ENCODE measurements at regions not wholly inside any gene's neighbourhood (a gene's known extent, or its start where the extent isn't known, plus 50 kb on each side); places are given as distances from the start of the nearest gene placed in this dataset.

GRCh38 chr2:138298900-138299299 is 202.7 kb upstream of the SPOPL start:
- Histone ChIP-seq H3K9me3 (replicated peaks in 1 of 3) (no peaks in the 10 kb centered on the region), H3K4me3 (no peak overlapping the region), H3K27me3 (no peaks in the 10 kb centered on the region), H3K4me1 (replicated peaks in 1 of 2) (no peaks in the 10 kb centered on the region), H3K36me3 (replicated peaks in 1 of 2) (no peaks in the 10 kb centered on the region), H3K27ac (no peak overlapping the region)
- TF ChIP-seq POLR2A (IDR thresholded peaks at IDR 0.05): no peak
- TF ChIP-seq, protein P1, sequence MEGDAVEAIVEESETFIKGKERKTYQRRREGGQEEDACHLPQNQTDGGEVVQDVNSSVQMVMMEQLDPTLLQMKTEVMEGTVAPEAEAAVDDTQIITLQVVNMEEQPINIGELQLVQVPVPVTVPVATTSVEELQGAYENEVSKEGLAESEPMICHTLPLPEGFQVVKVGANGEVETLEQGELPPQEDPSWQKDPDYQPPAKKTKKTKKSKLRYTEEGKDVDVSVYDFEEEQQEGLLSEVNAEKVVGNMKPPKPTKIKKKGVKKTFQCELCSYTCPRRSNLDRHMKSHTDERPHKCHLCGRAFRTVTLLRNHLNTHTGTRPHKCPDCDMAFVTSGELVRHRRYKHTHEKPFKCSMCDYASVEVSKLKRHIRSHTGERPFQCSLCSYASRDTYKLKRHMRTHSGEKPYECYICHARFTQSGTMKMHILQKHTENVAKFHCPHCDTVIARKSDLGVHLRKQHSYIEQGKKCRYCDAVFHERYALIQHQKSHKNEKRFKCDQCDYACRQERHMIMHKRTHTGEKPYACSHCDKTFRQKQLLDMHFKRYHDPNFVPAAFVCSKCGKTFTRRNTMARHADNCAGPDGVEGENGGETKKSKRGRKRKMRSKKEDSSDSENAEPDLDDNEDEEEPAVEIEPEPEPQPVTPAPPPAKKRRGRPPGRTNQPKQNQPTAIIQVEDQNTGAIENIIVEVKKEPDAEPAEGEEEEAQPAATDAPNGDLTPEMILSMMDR (IDR thresholded peaks at IDR 0.05): no peak
- no peak for DNase-seq
- 92 to 96% (median 94%) methylated on average over 3 of the region's 3 CpGs for WGBS, 4 donors
- intact Hi-C loops (cut with DNase I): no loop called here

DNA sequence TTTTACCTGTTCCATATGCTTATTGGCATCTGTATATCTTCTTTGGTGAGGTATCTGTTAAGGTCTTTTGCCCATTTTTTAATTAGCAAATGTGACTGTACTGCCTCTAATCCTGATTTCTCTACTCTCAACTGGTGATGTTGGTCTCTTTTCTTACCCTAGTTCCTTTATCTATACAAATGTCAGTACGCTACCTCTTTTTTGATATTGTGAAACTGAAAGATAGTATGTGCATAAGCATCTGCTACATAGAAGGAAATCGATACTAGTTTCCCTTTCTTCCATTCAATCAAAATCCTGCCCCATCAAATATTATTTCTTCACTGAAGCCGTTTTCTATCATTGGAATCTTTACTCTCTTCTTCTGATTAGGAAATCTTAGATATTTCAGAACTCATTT is 194.9 kb upstream of the SPOPL start:
- no peak for DNase-seq
- H3K27me3 ChIP-seq: no peaks in the 10 kb centered on the region
- no peaks in the 10 kb centered on the region for H3K4me1 ChIP-seq (replicated peaks in 1 of 2)
- intact Hi-C loops (cut with DNase I): no loop called here
- no peaks in the 10 kb centered on the region for H3K9me3 ChIP-seq (replicated peaks in 1 of 3)
- no peak overlapping the region for H3K4me3 ChIP-seq
- H3K27ac ChIP-seq: no peak overlapping the region
- TF ChIP-seq, protein P1 (IDR thresholded peaks at IDR 0.05): no peak
- TF ChIP-seq POLR2A (IDR thresholded peaks at IDR 0.05): no peak
- no peaks in the 10 kb centered on the region for H3K36me3 ChIP-seq (replicated peaks in 1 of 2)
- 85 to 92% (median 89%) methylated on average over 3 of the region's 3 CpGs for WGBS, 4 donors

GRCh38 chr2:138307099-138307498 is 194.5 kb upstream of the SPOPL start:
- no peak for DNase-seq
- Histone ChIP-seq H3K9me3 (replicated peaks in 1 of 3) (no peaks in the 10 kb centered on the region), H3K27me3 (no peaks in the 10 kb centered on the region), H3K4me1 (replicated peaks in 1 of 2) (no peaks in the 10 kb centered on the region), H3K4me3 (no peak overlapping the region), H3K27ac (no peak overlapping the region), H3K36me3 (replicated peaks in 1 of 2) (no peaks in the 10 kb centered on the region)
- intact Hi-C loops (cut with DNase I): no loop called here
- TF ChIP-seq, protein P1 (IDR thresholded peaks at IDR 0.05): no peak
- no peak for TF ChIP-seq POLR2A (IDR thresholded peaks at IDR 0.05)
- WGBS, 4 donors: 54 to 83% (median 66%) methylated on average over 1 of the region's 1 CpG

DNA sequence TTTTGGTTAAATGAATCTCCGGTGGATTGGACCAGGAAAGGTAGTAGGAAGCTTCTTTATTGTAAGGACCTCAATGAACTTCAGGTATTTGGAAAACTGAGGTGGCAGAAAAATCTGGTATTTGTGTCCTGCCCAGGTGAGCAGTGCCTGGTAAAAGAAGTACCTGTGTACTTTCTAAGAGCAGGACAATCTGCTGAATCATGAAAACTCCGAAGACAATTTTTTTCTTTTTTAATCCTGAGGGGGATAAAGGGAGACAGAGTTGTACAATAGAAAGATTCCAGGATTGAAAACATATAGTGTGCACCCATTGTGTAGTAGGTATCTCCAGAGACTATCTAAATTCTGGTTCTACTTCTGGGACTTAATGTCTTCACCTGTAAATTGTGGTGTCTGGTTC is 191.8 kb upstream of the SPOPL start:
- Histone ChIP-seq H3K27me3 (no peaks in the 10 kb centered on the region), H3K36me3 (replicated peaks in 1 of 2) (no peaks in the 10 kb centered on the region), H3K27ac (no peak overlapping the region), H3K4me1 (replicated peaks in 1 of 2) (no peaks in the 10 kb centered on the region), H3K4me3 (no peak overlapping the region), H3K9me3 (replicated peaks in 1 of 3) (no peaks in the 10 kb centered on the region)
- TF ChIP-seq POLR2A (IDR thresholded peaks at IDR 0.05): no peak
- TF ChIP-seq, protein P1 (IDR thresholded peaks at IDR 0.05): no peak
- intact Hi-C loops (cut with DNase I): no loop called here
- DNase-seq: no peak
- WGBS, 4 donors: 85 to 94% (median 88%) methylated on average over 2 of the region's 2 CpGs

All from adrenal gland (tissue), 9 donors.